ENCODE measurements at regions not wholly inside any gene's neighbourhood (a gene's known extent, or its start where the extent isn't known, plus 50 kb on each side); places are given as distances from the start of the nearest gene placed in this dataset.

DNA sequence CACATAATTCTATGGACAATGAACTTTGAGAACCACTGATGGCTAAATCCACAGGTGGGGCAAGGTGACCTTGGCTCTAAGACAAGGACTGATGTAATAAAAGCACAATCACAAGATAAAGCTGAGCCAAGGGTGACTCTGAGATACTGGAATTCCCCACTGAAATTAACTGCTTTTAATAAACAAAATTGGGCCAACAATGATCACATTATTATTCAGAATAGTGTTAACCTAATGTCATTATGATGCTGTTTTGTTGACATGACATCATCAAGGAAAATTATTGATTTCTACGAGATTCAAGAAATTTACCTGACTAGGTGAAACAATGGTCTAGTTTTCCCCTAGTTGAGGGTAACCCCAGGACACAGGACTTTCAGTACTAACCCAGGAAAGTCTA, 273.7 kb upstream of the NFIA start:
- Histone ChIP-seq H3K79me2 (ENCODE audit: control insufficient read depth, insufficient read depth, low read length) (no peaks in the 10 kb centered on the region), H3K4me2 (ENCODE audit: control insufficient read depth, extremely low read depth, insufficient read depth, low read depth, low read length) (no peak overlapping the region), H3K4me3 (ENCODE audit: control insufficient read depth in 2 of 3, extremely low read depth in 1 of 3, insufficient read depth in 2 of 3, low read depth in 1 of 3, low read length in 3 of 3) (no peak overlapping the region), H3K27me3 (ENCODE audit: control insufficient read depth, extremely low read depth, insufficient read depth, low read length) (no peaks in the 10 kb centered on the region), H3K4me1 (ENCODE audit: control insufficient read depth, extremely low read depth, insufficient read depth, low read length) (no peaks in the 10 kb centered on the region), H3K9me3 (ENCODE audit: control insufficient read depth, low read depth, low read length) (no peaks in the 10 kb centered on the region), H3K9ac (ENCODE audit: control insufficient read depth, extremely low read depth, insufficient read depth, low read length) (no peak overlapping the region), H2AFZ (ENCODE audit: control insufficient read depth, low read length) (no peak overlapping the region), H4K20me1 (ENCODE audit: control insufficient read depth, extremely low read depth, insufficient read depth, low read length) (no peaks in the 10 kb centered on the region), H3K9me1 (ENCODE audit: control insufficient read depth, extremely low read depth, insufficient read depth, low read length) (no peaks in the 10 kb centered on the region), H3K36me3 (ENCODE audit: control insufficient read depth in 2 of 2, extremely low read depth in 1 of 2, insufficient read depth in 2 of 2, low read length in 2 of 2) (no peaks in the 10 kb centered on the region), H3K27ac (ENCODE audit: control insufficient read depth, insufficient read depth, low read length) (no peak overlapping the region)
- dilution Hi-C loops (cut with MboI; ENCODE audit: extremely low pct_ligation_motif_present, low sequenced_read_pairs) = no loop called here
- DNase-seq (ENCODE audit: low read depth, low spot score) (no peak), FAIRE-seq (no peak)
- TF ChIP-seq EZH2 (IDR thresholded peaks at IDR 0.05; ENCODE audit: low read length) = no peak
- no peak for TF ChIP-seq CTCF (optimal IDR thresholded peaks at IDR 0.05 in 1 of 3, IDR thresholded peaks at IDR 0.05 in 1 of 3, conservative IDR thresholded peaks at IDR 0.05 in 1 of 3; ENCODE audit: extremely low read depth in 1 of 3, insufficient read depth in 2 of 3, low read length in 3 of 3)

GRCh38 chr1:60802884-60803283, 279.5 kb upstream of the NFIA start:
- no peaks in the 10 kb centered on the region for H3K4me1 ChIP-seq (ENCODE audit: control insufficient read depth, extremely low read depth, insufficient read depth, low read length)
- H3K9ac ChIP-seq (ENCODE audit: control insufficient read depth, extremely low read depth, insufficient read depth, low read length) = no peak overlapping the region
- DNase-seq (ENCODE audit: low read depth, low spot score) (no peak), FAIRE-seq (no peak)
- H3K36me3 ChIP-seq (ENCODE audit: control insufficient read depth in 2 of 2, extremely low read depth in 1 of 2, insufficient read depth in 2 of 2, low read length in 2 of 2) = no peaks in the 10 kb centered on the region
- H4K20me1 ChIP-seq (ENCODE audit: control insufficient read depth, extremely low read depth, insufficient read depth, low read length) = no peaks in the 10 kb centered on the region
- H3K9me1 ChIP-seq (ENCODE audit: control insufficient read depth, extremely low read depth, insufficient read depth, low read length) = no peaks in the 10 kb centered on the region
- H3K79me2 ChIP-seq (ENCODE audit: control insufficient read depth, insufficient read depth, low read length) = no peaks in the 10 kb centered on the region
- H3K27me3 ChIP-seq (ENCODE audit: control insufficient read depth, extremely low read depth, insufficient read depth, low read length) = no peaks in the 10 kb centered on the region
- H2AFZ ChIP-seq (ENCODE audit: control insufficient read depth, low read length) = no peak overlapping the region
- H3K27ac ChIP-seq (ENCODE audit: control insufficient read depth, insufficient read depth, low read length) = no peak overlapping the region
- H3K4me2 ChIP-seq (ENCODE audit: control insufficient read depth, extremely low read depth, insufficient read depth, low read depth, low read length) = no peak overlapping the region
- no peaks in the 10 kb centered on the region for H3K9me3 ChIP-seq (ENCODE audit: control insufficient read depth, low read depth, low read length)
- H3K4me3 ChIP-seq (ENCODE audit: control insufficient read depth in 2 of 3, extremely low read depth in 1 of 3, insufficient read depth in 2 of 3, low read depth in 1 of 3, low read length in 3 of 3) = no peak overlapping the region
- TF ChIP-seq CTCF (optimal IDR thresholded peaks at IDR 0.05 in 1 of 3, IDR thresholded peaks at IDR 0.05 in 1 of 3, conservative IDR thresholded peaks at IDR 0.05 in 1 of 3; ENCODE audit: extremely low read depth in 1 of 3, insufficient read depth in 2 of 3, low read length in 3 of 3) (no peak), EZH2 (IDR thresholded peaks at IDR 0.05; ENCODE audit: low read length) (no peak)
- dilution Hi-C loops (cut with MboI; ENCODE audit: extremely low pct_ligation_motif_present, low sequenced_read_pairs) = no loop called here

All from keratinocyte (primary cell).